ENCODE measurements at regions not wholly inside any gene's neighbourhood (a gene's known extent, or its start where the extent isn't known, plus 50 kb on each side); places are given as distances from the start of the nearest gene placed in this dataset.
"Not testable (repeated sequence)": the region's sequence is repeated elsewhere in the genome, so short reads cannot be mapped to it uniquely, and the experiment has no call there.

DNA sequence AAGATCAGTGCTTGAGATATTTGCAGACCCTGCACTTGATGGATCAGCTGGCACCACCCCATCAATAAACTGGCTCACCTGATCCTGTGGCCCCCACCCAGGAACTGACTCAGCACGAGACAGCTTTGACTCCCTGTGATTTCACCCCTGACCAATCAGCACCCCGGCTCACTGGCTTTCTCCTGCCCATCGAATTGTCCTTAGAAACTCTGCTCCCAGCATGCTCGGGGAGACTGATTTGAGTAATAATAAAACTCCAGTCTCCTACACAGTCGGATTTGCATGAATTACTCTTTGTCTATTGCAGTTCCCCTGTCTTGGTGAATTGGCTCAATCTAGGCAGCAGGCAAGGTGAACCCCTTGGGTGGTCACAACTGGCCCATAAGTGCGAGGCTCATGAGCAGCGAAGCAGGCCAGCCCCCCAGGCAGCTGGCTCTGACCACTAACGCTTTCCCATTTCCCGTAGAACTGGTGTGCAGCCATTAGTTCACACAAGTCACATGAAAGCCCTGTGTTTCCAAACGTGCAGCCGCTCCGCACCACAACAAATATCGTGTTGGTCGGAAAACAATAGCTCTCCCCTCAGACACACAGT, 79.6 kb downstream of the RSPH3 start:
- DNase-seq = no peak

DNA sequence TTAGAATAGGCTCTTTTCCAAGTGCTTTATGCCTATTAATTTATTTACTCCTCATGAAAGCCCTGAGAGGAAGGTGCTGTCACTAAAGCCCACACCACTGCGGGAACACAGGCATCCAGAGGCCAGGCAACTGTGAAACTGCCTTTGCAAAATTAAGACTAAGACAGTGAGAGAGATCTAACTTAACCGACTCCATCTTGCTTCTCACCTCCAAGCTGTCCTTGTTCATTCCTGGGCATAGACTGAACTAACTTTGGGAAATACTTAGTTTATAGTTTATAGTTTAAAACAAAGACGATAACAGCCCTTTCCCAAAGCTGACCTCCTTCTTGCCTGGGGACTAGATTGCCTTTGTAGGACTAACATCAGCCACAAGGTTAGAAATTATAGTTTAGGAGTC, 80.1 kb downstream of the RSPH3 start:
- DNase-seq = no peak

- DNase-seq = no peak
These were observed 83.4 kb downstream of the RSPH3 start for GRCh38 chr6:158916617-158917016.

DNA sequence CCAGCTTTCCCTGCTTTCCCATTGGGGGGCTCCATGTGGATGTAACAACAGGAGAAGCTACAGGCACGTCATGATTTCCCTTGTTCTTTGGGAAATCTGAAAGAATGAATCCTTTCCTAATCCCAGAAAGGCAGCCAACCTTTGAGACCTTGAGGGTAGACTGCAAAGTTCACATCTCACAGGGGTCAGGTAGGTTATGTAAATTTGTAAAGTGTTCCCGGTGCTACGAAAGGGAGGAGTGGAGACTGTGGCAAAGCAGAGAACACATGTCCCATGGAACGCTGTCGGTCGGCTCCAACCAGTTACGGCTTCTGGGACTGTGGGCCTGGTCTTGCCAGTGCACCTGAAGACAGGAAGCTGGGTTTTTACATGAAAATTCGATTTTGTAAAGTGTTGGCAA, 85.1 kb downstream of the RSPH3 start:
- no peak for DNase-seq

- DNase-seq = no peak
These were observed 86.4 kb downstream of the RSPH3 start for GRCh38 chr6:158913580-158913979.

DNA sequence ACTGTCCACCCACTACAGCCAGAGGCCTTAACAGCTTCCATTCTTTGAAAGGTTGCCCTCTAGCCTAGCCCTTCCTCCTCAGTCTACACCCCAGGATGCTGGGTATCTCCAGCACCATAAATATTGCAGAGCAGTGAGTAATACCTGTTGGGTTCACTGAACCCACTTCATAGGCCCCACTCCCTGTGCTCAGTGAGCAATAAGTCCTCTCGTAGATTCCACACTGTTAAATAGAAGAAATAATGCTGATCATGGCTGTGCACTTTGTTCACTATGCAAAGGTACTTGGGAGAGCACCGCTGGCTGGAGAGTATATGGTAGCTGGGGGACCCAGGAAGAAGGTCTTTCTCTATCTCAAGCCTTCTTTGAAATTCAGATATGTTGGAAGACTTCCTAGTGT, 87.3 kb downstream of the RSPH3 start:
- DNase-seq = no peak

- DNase-seq = no peak
These were observed 88.1 kb downstream of the RSPH3 start for GRCh38 chr6:158911746-158912480.

GRCh38 chr6:158910484-158911440, 89.2 kb downstream of the RSPH3 start:
- no peak for DNase-seq

DNA sequence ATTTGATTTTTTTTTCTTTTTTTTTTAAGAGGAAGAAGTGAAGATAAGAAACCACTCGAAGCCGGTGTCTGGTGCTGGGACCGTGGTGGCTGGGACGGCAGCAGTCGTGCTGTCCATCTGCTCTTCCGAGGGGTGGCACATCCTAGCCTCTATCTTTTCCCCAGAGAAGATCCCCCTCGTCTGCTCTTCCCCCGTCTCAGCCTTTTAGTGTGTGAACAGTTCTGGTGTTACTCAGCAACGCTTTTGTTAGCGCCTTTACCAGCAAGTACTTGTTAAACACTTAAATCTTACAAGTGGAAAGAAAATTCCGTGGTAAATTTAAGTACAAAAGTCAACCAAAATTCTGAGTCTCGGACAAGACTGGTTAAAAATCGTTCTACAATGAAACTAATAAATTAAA, 90.1 kb downstream of the RSPH3 start:
- no peak for DNase-seq

DNA sequence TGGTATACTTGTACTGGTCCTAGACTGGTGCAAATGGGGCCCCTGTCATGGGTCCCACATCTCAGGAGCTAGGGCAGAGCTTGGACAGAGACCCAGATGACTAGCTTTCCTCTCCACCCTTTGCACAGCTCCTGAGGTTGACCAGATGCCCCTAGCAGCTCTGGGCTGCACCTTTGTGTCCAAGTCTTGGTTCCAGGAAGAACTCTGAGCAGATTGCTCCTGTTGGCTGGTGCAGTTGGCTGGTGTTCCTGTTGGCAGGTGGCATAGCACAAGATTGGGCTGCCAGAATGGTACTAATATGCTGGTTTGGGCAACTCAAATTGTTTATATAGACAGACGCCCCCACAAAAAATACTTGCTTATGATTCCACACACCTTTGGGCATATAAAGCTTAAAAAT, 89.4 kb upstream of the EZR start:
- DNase-seq = no peak

DNA sequence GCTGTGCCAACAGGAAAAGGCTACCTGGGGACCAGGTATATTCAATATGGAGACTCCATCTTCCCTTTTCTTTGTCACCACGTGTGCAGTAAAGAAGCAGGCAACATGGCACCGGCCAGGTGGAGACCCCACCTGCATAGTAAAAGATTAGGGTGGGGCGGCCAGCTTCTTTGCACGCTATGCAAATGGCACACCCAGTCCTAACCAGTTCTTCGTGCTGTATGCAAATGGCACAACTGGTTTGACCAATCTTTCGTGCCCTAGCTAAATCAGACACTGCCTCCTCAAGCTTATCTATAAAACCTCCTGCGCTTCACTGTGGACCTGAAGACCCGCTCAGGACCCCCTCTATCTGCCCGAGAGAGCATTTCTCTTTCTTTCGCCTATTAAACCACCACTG, 88.8 kb upstream of the EZR start:
- no peak for DNase-seq

GRCh38 chr6:158906926-158907325, 87.8 kb upstream of the EZR start:
- DNase-seq = no peak

GRCh38 chr6:158905277-158905676, 86.1 kb upstream of the EZR start:
- no peak for DNase-seq

- no peak for DNase-seq
These were observed 84.6 kb upstream of the EZR start for GRCh38 chr6:158903801-158904200.

DNA sequence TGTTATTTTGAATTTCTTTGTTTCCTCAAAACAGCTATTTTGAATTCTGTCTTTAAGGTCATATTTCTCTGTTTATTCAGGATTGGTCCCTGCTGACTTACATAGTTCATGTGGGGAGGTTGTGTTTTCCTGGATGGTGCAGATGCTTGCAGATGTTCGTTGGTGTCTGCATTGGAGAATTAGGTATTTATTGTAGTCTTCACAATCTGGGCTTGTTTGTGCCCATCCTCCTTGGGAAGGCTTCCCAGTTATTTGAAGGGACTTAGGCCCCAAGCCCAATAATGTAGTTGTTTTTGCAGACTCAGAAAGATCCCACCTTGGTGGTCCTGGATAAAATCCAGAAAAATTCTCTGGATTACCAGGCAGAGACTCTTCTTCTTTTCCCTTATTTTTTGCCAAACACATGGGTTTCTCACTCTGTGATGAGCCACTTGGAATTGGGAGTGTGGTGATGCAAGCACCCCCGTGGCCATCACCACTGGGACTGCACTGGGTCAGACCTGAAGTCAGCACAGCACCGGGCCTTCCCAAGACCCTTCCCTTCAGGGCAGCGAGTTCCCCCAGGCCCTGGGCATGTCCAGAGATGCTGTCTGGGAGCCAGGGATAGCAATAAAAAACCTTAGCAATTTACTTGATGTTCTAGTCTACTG, 81.6 kb upstream of the EZR start:
- no peak for DNase-seq

DNA sequence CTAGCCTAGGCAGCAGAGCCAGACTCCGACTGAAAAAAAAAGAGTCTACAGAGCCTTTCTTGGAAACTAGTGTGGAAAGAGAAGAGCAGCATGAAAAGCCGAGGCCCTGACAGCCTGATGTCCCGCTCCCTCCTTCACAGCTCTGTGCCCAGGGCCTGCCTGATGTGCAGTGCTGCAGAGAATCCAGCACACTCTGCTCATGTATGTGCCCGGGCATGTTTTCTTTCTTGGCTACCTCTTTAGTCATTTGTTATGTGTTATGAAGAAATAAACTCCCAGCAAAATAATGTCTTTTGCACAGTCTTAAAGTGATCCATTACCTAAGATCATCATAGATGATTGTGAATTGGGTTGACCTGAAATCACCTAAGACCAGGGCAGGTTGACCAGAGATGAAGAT, 78.1 kb upstream of the EZR start:
- DNase-seq = no peak

DNA sequence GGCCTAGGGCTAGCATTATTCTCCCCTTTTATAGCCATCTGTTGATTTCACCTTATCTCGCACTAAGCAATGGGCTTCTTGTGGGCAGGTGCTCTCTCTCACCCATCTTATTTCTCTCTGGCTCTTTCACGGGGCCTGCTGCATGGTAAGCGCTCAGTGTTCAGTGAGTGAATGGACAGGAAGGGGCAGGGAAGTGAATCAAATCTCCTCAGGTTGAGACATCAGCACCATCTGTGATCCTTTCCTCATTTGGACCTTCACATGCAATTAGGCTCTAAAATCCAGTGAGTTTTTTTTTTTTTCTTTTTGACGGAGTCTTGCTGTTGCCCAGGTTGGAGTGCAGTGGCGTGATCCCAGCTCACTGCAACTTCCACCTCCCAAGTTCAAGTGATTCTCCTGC, 76.5 kb upstream of the EZR start:
- no peak for DNase-seq

DNA sequence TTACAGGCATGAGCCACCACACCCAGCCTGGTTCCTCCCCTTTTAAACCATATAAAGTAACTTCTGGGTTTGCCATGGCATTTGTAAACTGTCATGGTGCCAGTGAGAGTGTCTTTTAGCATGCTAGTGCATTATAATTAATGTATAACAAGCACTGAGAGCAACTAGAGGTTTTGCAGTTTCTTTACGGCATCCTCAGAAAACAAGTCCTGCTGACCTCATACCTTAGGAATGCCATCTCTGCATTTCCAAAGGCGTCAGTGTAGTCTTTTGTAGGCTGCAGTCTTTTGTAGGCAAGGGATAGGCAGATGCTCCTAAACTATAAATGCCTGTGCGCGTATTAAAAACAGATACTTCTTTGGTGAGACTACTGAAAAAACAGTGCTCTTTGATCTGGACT, 75.0 kb upstream of the EZR start:
- DNase-seq = no peak

DNA sequence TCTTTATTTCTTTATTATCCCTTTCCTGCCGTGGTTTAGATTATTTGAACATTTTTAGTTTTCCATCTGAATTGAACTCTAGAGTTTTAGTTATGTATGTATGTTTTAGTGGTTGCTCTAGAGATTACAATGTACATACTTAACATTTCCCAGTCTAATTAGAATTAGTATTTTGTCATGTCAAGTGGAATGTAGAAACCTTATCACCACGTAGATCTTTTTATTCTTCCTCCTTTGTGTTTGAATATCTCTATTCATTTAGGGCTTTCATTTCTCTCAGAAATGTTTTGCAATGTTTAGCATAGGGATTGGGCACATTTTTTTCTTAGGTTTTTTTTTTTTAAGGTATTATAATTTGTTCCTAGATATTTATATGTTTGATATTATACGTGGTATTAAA, 73.1 kb upstream of the EZR start:
- no peak for DNase-seq

GRCh38 chr6:158891560-158891959, 72.4 kb upstream of the EZR start:
- not testable (repeated sequence) for DNase-seq

- not testable (repeated sequence) for DNase-seq
These were observed 69.0 kb upstream of the EZR start for GRCh38 chr6:158888171-158888570.

DNA sequence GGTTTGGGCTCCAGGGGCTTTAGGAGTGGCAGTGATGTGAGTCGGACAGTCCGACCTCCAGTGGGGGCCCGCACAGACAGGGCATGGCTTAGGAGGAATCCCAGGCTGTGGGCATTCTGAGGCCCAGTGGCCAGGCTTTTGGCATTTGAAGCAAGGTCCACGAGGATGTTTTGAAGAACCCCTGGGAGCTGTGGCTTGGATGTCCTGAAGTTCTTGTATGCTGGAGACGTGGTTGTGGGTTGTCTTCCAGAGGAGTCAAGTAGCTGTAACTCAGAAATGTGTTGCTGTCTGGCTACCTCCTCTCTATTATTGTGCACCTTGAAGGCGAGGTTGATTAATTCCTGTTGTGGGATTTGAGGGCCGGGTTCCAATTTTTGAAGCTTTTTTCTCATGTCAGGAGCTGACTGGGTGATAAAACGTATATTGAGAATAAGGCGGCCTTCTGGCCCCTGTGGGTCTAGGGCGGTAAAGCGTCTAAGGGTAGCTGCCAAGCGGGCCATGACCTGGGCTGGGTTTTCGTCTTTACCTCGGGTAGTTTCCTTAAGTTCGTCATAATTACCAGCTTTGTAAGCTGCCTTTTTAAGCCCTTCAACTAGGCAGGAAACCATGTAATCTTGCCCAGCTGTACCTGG, 67.3 kb upstream of the EZR start:
- DNase-seq = not testable (repeated sequence)

GRCh38 chr6:158881884-158882283, 62.7 kb upstream of the EZR start:
- DNase-seq = not testable (repeated sequence)
